RWPE2 (cell line): ENCODE measurements at regions not wholly inside any gene's neighbourhood (a gene's known extent, or its start where the extent isn't known, plus 50 kb on each side); places are given as distances from the start of the nearest gene placed in this dataset.

Experiments used
- ATAC-seq: fragments of 200-7000 bp; cut with Tn5 transposase; 3 replicates; pipeline ENCODE4 v1.9.1; 2021; ENCODE audit warnings: low read depth
- DNase-seq: peaks from one replicate; pipeline ENCODE4 v3.0.0-alpha.2; 2020; ENCODE audit warnings: low spot score
- H3K27ac ChIP-seq: fragments of 450-650 bp; 2 replicates; pipeline ENCODE4 v1.5.1; 2017; ENCODE audit warnings: mild to moderate bottlenecking; ENCODE audit not compliant: poor library complexity, severe bottlenecking
- H3K27me3 ChIP-seq: fragments of 250-450 bp; sonication (Bioruptor Pico); 2 replicates; pipeline ENCODE4 v1.5.1; 2021; ENCODE audit warnings: mild to moderate bottlenecking, moderate library complexity; ENCODE audit not compliant: insufficient read depth, poor library complexity, severe bottlenecking
- H3K36me3 ChIP-seq: fragments of 250-450 bp; sonication (Bioruptor Pico); 2 replicates; pipeline ENCODE4 v1.5.1; 2020; ENCODE audit warnings: low read depth, mild to moderate bottlenecking, moderate library complexity
- H3K4me1 ChIP-seq: fragments of 250-450 bp; sonication (Bioruptor Pico); 2 replicates; pipeline ENCODE4 v1.5.1; 2021; ENCODE audit warnings: mild to moderate bottlenecking, moderate library complexity; ENCODE audit not compliant: insufficient read depth, poor library complexity, severe bottlenecking
- H3K4me3 ChIP-seq: fragments of 250-450 bp; sonication (Bioruptor Pico); 2 replicates; pipeline ENCODE4 v1.5.1; 2021; ENCODE audit warnings: mild to moderate bottlenecking, moderate library complexity; ENCODE audit not compliant: severe bottlenecking
- H3K9me3 ChIP-seq: fragments of 250-450 bp; sonication (Bioruptor Pico); 2 replicates; pipeline ENCODE4 v1.5.1; 2021; ENCODE audit warnings: mild to moderate bottlenecking, moderate library complexity; ENCODE audit not compliant: severe bottlenecking
- TF ChIP-seq, protein P1 (sequence below): fragments of 450-650 bp; IDR thresholded peaks from one replicate; pipeline ENCODE4 v1.5.1; 2017; ENCODE audit warnings: mild to moderate bottlenecking, moderate library complexity; ENCODE audit not compliant: poor library complexity, severe bottlenecking

DNA sequence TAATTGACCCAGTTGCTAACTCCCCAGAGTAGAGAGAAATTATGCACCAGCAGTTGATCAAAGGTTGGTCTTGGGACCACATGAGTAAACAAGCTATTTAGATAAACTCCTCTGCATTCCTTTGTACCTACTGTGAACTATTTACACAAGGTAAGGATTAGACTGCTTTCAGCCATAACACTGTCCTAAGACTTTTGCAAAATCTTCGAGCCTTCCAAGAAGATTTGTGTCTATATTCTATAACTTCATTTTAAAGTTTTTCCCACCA lies 108.5 kb upstream of the UNC13C start:
- Histone ChIP-seq H3K4me1 (no peaks in the 10 kb centered on the region), H3K36me3 (no peaks in the 10 kb centered on the region), H3K4me3 (no peak overlapping the region), H3K27ac (no peak overlapping the region), H3K27me3 (peaks cover 11% of the 10 kb centered on the region), H3K9me3 (no peaks in the 10 kb centered on the region)
- DNase-seq (no peak), ATAC-seq (no peak)
- TF ChIP-seq, protein P1, sequence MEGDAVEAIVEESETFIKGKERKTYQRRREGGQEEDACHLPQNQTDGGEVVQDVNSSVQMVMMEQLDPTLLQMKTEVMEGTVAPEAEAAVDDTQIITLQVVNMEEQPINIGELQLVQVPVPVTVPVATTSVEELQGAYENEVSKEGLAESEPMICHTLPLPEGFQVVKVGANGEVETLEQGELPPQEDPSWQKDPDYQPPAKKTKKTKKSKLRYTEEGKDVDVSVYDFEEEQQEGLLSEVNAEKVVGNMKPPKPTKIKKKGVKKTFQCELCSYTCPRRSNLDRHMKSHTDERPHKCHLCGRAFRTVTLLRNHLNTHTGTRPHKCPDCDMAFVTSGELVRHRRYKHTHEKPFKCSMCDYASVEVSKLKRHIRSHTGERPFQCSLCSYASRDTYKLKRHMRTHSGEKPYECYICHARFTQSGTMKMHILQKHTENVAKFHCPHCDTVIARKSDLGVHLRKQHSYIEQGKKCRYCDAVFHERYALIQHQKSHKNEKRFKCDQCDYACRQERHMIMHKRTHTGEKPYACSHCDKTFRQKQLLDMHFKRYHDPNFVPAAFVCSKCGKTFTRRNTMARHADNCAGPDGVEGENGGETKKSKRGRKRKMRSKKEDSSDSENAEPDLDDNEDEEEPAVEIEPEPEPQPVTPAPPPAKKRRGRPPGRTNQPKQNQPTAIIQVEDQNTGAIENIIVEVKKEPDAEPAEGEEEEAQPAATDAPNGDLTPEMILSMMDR = no peak

DNA sequence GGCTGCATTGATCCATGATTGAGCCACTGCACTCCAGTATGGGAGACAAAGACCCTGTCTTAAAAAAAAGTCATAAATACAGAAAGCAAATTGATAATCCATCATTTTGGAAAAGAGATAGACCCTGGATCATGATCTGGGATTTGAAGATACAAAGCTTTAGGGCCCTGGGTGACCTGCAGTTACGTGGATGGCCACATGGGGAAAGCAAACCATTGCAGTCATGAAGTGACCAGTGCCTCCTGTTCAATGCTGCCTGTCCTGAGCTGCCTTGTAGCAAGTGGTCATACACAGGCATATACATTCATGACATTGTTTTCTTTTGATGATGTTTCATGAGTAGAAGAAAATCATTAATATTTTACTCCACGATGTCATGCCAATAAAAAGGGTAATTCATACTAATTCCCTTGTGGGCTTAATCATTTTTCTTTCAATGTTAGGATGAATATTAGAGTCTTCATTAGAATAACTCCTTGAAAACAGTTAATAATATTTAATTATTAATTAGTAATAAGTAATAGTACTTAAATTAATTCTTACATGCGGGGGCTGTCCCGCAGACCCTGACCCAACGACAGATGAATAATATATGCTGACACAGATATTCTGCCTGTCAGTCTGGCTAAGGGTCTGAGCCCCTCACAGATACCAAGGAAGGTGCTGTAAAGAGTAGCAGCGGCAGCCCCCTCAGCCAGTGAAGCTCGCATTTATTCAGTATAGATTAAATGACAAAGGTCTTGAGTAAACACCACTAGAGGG lies 109.0 kb upstream of the UNC13C start:
- TF ChIP-seq, protein P1 = peak; percentile 52
- ATAC-seq (peak; percentile 60; the same call in 2 of the 3 replicates), DNase-seq (no peak)
- Histone ChIP-seq H3K9me3 (no peaks in the 10 kb centered on the region), H3K27me3 (peaks cover 16% of the 10 kb centered on the region), H3K4me1 (no peaks in the 10 kb centered on the region), H3K36me3 (no peaks in the 10 kb centered on the region), H3K27ac (no peak overlapping the region), H3K4me3 (no peak overlapping the region)

DNA sequence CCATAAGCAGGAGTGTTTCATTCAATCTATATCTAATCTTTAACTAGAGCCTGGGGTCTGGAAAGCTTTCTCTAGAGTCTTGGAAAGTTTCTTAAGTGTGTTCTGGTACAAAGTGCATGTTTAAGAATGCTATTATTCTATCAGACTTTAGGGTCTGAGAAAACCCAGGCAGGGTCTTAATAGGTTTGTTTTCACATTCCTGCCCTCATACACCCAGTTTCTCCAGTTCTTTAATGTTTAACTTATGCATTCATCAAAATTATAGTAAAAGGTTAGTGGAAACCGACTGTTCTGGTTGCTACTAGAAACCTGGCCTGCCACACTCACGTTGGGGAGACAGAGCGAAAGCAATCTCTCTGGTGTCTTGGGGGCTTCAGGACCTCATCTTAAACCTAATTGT lies 102.9 kb upstream of the WDR72 start:
- no peak for ATAC-seq
- no peaks in the 10 kb centered on the region for H3K9me3 ChIP-seq

DNA sequence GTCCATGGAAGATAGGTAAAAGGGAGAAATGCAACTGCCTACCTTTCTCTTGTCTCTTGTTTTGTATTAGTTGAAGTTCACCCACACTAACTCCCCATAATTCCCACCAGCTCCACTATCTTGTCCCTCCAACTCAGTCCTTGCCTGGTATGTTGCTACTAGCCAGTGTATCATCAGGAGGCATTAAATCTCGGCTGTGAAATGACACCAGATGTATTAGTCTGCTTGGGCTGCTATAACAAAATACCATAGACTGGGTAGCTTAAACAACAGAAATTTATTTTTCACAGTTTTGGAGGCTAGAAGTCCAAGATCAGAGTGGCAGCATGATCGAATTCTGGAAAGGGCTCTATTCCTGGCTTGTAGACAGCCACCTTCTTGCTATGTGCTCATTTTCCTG lies 102.3 kb upstream of the WDR72 start:
- H3K9me3 ChIP-seq = no peaks in the 10 kb centered on the region
- no peak overlapping the region for H3K4me3 ChIP-seq
- H3K36me3 ChIP-seq = no peaks in the 10 kb centered on the region
- no peak overlapping the region for H3K27ac ChIP-seq
- DNase-seq (no peak), ATAC-seq (no peak)
- TF ChIP-seq, protein P1 = no peak
- peaks cover 48% of the 10 kb centered on the region for H3K27me3 ChIP-seq
- H3K4me1 ChIP-seq = no peaks in the 10 kb centered on the region

More for the DNA sequence above, 102.9 kb upstream of the WDR72 start:
- no peaks in the 10 kb centered on the region for H3K4me1 ChIP-seq
- TF ChIP-seq, protein P1 = no peak
- peaks cover 45% of the 10 kb centered on the region for H3K27me3 ChIP-seq
- H3K36me3 ChIP-seq = no peaks in the 10 kb centered on the region
- H3K4me3 ChIP-seq = no peak overlapping the region
- H3K27ac ChIP-seq = no peak overlapping the region
- no peak for DNase-seq

DNA sequence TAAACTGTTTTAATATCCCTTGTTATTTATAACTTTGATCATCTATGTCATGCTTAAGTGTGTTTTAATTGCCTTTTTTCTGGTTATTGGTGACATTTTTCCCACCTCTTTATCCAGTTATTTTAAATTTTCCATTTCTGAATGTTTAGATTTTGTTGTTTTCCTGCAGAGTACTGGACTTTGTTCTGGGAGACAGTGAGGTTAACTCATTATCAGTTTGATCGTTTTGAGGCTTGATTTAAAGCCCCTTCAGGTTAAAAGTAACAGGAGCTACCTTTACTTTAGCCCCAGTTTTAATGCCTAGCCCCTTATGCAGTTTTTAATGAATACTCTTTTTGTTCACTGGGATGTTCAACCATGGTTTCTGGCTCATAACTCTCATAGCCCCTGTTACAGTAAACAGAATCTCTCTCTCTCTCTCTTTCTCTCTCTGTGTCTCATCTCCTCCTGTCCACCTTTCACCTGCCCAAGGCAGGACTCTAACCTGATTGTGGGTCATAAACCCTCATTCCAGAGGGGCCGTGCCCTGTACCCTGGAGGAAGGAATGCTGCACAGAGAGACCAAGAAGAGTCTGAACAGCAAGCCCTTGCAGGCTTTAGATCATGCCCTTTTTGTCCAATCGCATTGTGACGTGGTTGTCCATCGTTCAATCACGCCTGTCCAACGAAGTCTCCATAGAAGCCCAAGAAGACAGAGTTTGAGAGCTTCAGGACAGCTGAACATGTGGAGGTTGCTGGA lies 91.8 kb upstream of the WDR72 start:
- H3K9me3 ChIP-seq = no peaks in the 10 kb centered on the region
- peaks cover 3% of the 10 kb centered on the region for H3K4me1 ChIP-seq
- no peak overlapping the region for H3K4me3 ChIP-seq
- no peak overlapping the region for H3K27ac ChIP-seq
- ATAC-seq = no peak
- peaks cover 4% of the 10 kb centered on the region for H3K27me3 ChIP-seq
- H3K36me3 ChIP-seq = no peaks in the 10 kb centered on the region
- TF ChIP-seq, protein P1 = no peak
- no peak for DNase-seq
